Left ventricle myocardium inferior (tissue), 1 donor: ENCODE measurements at regions not wholly inside any gene's neighbourhood (a gene's known extent, or its start where the extent isn't known, plus 50 kb on each side); places are given as distances from the start of the nearest gene placed in this dataset.

Experiments
- DNase-seq: peaks from one replicate; pipeline ENCODE4 v3.0.0-alpha.2; 2020
- H3K27ac ChIP-seq: fragments of 200-600 bp; replicated peaks from 2 replicates; pipeline ENCODE4 v1.8.0; 2021
- H3K27me3 ChIP-seq: fragments of 200-600 bp; 2 replicates; pipeline ENCODE4 v1.8.0; 2021; ENCODE audit warnings: low read depth
- H3K36me3 ChIP-seq: fragments of 200-600 bp; 2 replicates; pipeline ENCODE4 v1.8.0; 2021
- H3K4me1 ChIP-seq: fragments of 200-600 bp; 2 replicates; pipeline ENCODE4 v1.8.0; 2021
- H3K4me3 ChIP-seq: fragments of 200-600 bp; 2 replicates; pipeline ENCODE4 v1.8.0; 2021; ENCODE audit warnings: mild to moderate bottlenecking, moderate library complexity
- H3K9me3 ChIP-seq: fragments of 200-600 bp; replicated peaks from 2 replicates; pipeline ENCODE4 v1.8.0; 2021
- intact Hi-C: fragments of 100-400 bp; cut with micrococcal nuclease; formaldehyde crosslinking; loops from one replicate; pipeline ENCODE4 v1.11.0; 2022
- TF ChIP-seq, protein P1 (sequence below): fragments of 200-600 bp; IDR thresholded peaks from 2 replicates; pipeline ENCODE4 v1.8.0; 2021; ENCODE audit warnings: antibody characterized with exemption, mild to moderate bottlenecking, borderline replicate concordance
- donor health status: DM: no; HTN: yes; CAD: no; lungs with severe emphysema.

DNA sequence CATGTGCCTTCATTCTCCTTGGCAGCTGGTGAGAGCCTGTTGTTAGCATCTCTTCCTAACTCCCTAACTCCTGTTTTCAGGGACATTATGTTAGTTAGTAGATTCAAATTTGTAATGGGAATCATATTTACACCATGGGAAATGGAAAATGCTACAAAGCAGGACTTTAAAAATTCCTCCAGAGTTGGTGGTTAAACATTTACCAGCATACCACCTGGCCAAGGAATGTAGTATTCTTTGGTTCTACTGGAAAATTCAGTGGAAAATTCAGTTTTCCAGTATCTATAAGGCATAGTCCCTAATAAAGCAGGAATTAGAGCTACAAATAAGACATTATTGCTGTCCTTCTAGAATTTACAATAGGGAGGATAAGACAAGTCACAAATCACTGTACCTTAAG, 291.7 kb downstream of the GPD2 start:
- Histone ChIP-seq H3K4me3 (no peak overlapping the region), H3K36me3 (no peaks in the 10 kb centered on the region), H3K27me3 (no peaks in the 10 kb centered on the region), H3K27ac (no peak overlapping the region), H3K9me3 (no peaks in the 10 kb centered on the region), H3K4me1 (no peaks in the 10 kb centered on the region)
- DNase-seq, result no peak
- TF ChIP-seq, protein P1, sequence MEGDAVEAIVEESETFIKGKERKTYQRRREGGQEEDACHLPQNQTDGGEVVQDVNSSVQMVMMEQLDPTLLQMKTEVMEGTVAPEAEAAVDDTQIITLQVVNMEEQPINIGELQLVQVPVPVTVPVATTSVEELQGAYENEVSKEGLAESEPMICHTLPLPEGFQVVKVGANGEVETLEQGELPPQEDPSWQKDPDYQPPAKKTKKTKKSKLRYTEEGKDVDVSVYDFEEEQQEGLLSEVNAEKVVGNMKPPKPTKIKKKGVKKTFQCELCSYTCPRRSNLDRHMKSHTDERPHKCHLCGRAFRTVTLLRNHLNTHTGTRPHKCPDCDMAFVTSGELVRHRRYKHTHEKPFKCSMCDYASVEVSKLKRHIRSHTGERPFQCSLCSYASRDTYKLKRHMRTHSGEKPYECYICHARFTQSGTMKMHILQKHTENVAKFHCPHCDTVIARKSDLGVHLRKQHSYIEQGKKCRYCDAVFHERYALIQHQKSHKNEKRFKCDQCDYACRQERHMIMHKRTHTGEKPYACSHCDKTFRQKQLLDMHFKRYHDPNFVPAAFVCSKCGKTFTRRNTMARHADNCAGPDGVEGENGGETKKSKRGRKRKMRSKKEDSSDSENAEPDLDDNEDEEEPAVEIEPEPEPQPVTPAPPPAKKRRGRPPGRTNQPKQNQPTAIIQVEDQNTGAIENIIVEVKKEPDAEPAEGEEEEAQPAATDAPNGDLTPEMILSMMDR, result no peak
- intact Hi-C loops, result no loop called here

- no peak for DNase-seq
- TF ChIP-seq, protein P1, result no peak
- intact Hi-C loops, result no loop called here
Observed at GRCh38 chr2:156728328-156728727, 292.1 kb downstream of the GPD2 start.

GRCh38 chr2:156731506-156731905, 295.3 kb downstream of the GPD2 start:
- no peaks in the 10 kb centered on the region for H3K27me3 ChIP-seq
- intact Hi-C loops, result no loop called here
- no peaks in the 10 kb centered on the region for H3K36me3 ChIP-seq
- TF ChIP-seq, protein P1, result no peak
- no peaks in the 10 kb centered on the region for H3K4me1 ChIP-seq
- no peak overlapping the region for H3K4me3 ChIP-seq
- H3K9me3 ChIP-seq, result no peaks in the 10 kb centered on the region
- no peak for DNase-seq
- no peak overlapping the region for H3K27ac ChIP-seq

More at GRCh38 chr2:156728328-156728727, 292.1 kb downstream of the GPD2 start:
- no peaks in the 10 kb centered on the region for H3K9me3 ChIP-seq
- no peaks in the 10 kb centered on the region for H3K36me3 ChIP-seq
- no peaks in the 10 kb centered on the region for H3K27me3 ChIP-seq
- H3K4me1 ChIP-seq, result no peaks in the 10 kb centered on the region
- no peak overlapping the region for H3K27ac ChIP-seq
- no peak overlapping the region for H3K4me3 ChIP-seq

DNA sequence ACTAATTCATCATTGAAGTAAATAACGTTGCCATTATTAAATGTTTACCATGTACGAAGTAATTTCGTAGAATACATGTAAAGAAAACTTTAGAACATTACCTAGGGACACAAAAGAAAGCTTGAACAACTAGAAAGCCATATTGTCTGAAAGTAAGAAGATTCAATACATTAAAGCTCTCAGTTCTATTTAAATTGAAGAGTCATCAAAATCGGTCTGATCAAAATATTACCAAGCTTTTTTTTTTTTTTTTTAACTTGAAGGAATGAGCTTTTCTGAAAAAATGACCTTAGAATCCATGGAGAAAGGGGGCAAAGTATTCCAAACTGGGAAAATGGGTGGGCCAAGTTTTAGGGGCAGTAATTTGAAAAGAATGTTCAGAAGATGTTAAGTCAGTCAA, 300.8 kb downstream of the GPD2 start:
- TF ChIP-seq, protein P1, result no peak
- Histone ChIP-seq H3K27ac (no peak overlapping the region), H3K4me3 (no peak overlapping the region), H3K4me1 (no peaks in the 10 kb centered on the region), H3K36me3 (no peaks in the 10 kb centered on the region), H3K27me3 (no peaks in the 10 kb centered on the region), H3K9me3 (no peaks in the 10 kb centered on the region)
- intact Hi-C loops, result no loop called here
- DNase-seq, result no peak

DNA sequence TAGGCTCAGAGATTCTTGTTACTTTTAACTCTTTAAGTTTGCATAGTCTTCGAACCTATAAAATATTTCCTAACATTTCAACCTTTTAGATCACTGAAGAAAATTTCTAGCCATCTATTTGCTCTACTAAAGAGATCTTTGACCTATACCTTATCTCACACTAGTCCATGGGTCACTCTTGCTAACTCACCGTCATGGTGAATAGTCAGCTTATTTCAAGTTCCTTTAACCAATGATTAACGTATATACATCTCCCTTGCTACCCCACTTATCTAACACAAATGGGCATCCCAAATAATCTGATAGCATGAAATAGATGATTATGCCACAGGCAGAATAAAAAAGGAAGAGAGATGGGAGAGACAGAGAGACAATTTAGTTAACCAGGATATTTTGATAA, 303.1 kb downstream of the GPD2 start:
- H3K27ac ChIP-seq, result no peak overlapping the region
- intact Hi-C loops, result no loop called here
- TF ChIP-seq, protein P1, result no peak
- no peak overlapping the region for H3K4me3 ChIP-seq
- no peaks in the 10 kb centered on the region for H3K27me3 ChIP-seq
- no peaks in the 10 kb centered on the region for H3K4me1 ChIP-seq
- no peaks in the 10 kb centered on the region for H3K36me3 ChIP-seq
- no peak for DNase-seq
- no peaks in the 10 kb centered on the region for H3K9me3 ChIP-seq

DNA sequence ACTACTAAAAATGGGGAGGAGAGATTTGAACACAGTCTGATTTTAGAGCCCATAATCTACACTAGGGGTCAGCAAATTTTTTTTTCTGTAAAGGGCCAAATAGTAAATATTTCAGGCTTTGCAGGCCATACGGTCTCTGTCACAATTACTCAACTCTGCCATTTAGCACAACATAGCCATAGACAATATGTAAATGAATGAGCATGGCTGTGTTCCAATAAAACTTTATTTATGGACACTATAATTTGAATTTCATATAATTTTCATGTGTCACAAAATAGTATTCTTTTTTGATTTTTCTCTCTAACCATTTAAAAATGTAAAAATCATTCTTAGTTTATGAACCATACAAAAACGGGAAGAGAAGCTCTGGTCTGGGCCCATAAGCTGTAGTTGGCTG, 309.4 kb downstream of the GPD2 start:
- no peaks in the 10 kb centered on the region for H3K4me1 ChIP-seq
- intact Hi-C loops, result no loop called here
- no peak overlapping the region for H3K27ac ChIP-seq
- H3K36me3 ChIP-seq, result no peaks in the 10 kb centered on the region
- no peak overlapping the region for H3K4me3 ChIP-seq
- H3K27me3 ChIP-seq, result no peaks in the 10 kb centered on the region
- H3K9me3 ChIP-seq, result no peaks in the 10 kb centered on the region
- no peak for DNase-seq
- TF ChIP-seq, protein P1, result no peak
